GM23338 (cell line): ENCODE measurements at regions not wholly inside any gene's neighbourhood (a gene's known extent, or its start where the extent isn't known, plus 50 kb on each side); places are given as distances from the start of the nearest gene placed in this dataset.

Source experiments
- ATAC-seq: fragments of 200-7000 bp; cut with Tn5 transposase; 3 replicates; pipeline ENCODE4 v1.9.1; 2020
- DNase-seq: peaks from one replicate; pipeline ENCODE4 v3.0.0-alpha.2; 2015; ENCODE audit warnings: low spot score
- H2AFZ ChIP-seq: fragments of 200-600 bp; sonication (generic); 2 replicates; pipeline ENCODE4 v1.8.0; 2016; ENCODE audit warnings: antibody characterized with exemption, mild to moderate bottlenecking, moderate library complexity
- H3F3A ChIP-seq: fragments of 200-600 bp; sonication (generic); replicated peaks from 2 replicates; pipeline ENCODE4 v1.8.0; 2017; ENCODE audit warnings: antibody characterized with exemption, mixed run types, low read depth
- H3K27ac ChIP-seq: fragments of 200-600 bp; sonication (generic); 2 replicates; pipeline ENCODE4 v1.6.1; 2016; ENCODE audit warnings: low read depth
- H3K27me3 ChIP-seq: fragments of 200-600 bp; sonication (generic); 2 replicates; pipeline ENCODE4 v1.8.0; 2016; ENCODE audit warnings: mild to moderate bottlenecking, mixed run types, moderate library complexity; ENCODE audit not compliant: insufficient read depth
- H3K36me3 ChIP-seq: fragments of 200-600 bp; sonication (generic); 2 replicates; pipeline ENCODE4 v1.8.0; 2016; ENCODE audit warnings: mild to moderate bottlenecking; ENCODE audit not compliant: insufficient read depth
- H3K4me1 ChIP-seq: fragments of 200-600 bp; sonication (generic); 2 replicates; pipeline ENCODE4 v1.8.0; 2016; ENCODE audit warnings: mild to moderate bottlenecking, moderate library complexity; ENCODE audit not compliant: insufficient read depth
- H3K4me2 ChIP-seq: fragments of 200-600 bp; sonication (generic); 2 replicates; pipeline ENCODE4 v1.7.1; 2017; ENCODE audit warnings: mixed run types
- H3K4me3 ChIP-seq: fragments of 200-600 bp; sonication (generic); 2 replicates; pipeline ENCODE4 v1.6.1; 2016; ENCODE audit warnings: mixed run types
- H3K79me2 ChIP-seq: fragments of 200-600 bp; sonication (generic); replicated peaks from 2 replicates; pipeline ENCODE4 v1.8.0; 2017; ENCODE audit warnings: mild to moderate bottlenecking; ENCODE audit not compliant: insufficient read depth
- H3K9me2 ChIP-seq: fragments of 200-600 bp; sonication (generic); 2 replicates; pipeline ENCODE4 v1.8.0; 2017; ENCODE audit not compliant: insufficient read depth
- H4K20me1 ChIP-seq: fragments of 200-600 bp; sonication (generic); replicated peaks from 2 replicates; pipeline ENCODE4 v1.8.0; 2017; ENCODE audit warnings: mild to moderate bottlenecking; ENCODE audit not compliant: insufficient read depth
- H3K27ac Mint-ChIP-seq: 2 replicates; pipeline ENCODE4 v1.8.0; 2020; ENCODE audit warnings: inconsistent platforms, mild to moderate bottlenecking, moderate library complexity, mixed read lengths
- H3K27me3 Mint-ChIP-seq: 3 replicates; pipeline ENCODE4 v1.8.0; 2022; ENCODE audit warnings: low read depth, mild to moderate bottlenecking, moderate library complexity, mixed read lengths, inconsistent platforms; ENCODE audit not compliant: insufficient read depth, poor library complexity
- H3K36me3 Mint-ChIP-seq: 3 replicates; pipeline ENCODE4 v1.8.0; 2021; ENCODE audit warnings: low read depth, mild to moderate bottlenecking, inconsistent platforms, moderate library complexity, mixed read lengths
- H3K4me1 Mint-ChIP-seq: 3 replicates; pipeline ENCODE4 v1.8.0; 2020; ENCODE audit warnings: mild to moderate bottlenecking, inconsistent platforms, mixed read lengths
- H3K4me3 Mint-ChIP-seq: 3 replicates; pipeline ENCODE4 v1.8.0; 2021; ENCODE audit warnings: moderate library complexity, mild to moderate bottlenecking, inconsistent platforms, mixed read lengths
- H3K9me3 Mint-ChIP-seq: 3 replicates; pipeline ENCODE4 v1.8.0; 2020; ENCODE audit warnings: moderate library complexity, mild to moderate bottlenecking, inconsistent platforms, mixed read lengths
- CREB1 ChIP-seq: fragments of 250-450 bp; sonication (Bioruptor Pico); IDR thresholded peaks from 2 replicates; pipeline ENCODE4 v1.5.0; 2020; ENCODE audit warnings: low read depth, mild to moderate bottlenecking, moderate library complexity
- CTCF ChIP-seq, 2 experiments: fragments of 200-600 bp in 1 of 2; sonication (generic) in 1 of 2; conservative IDR thresholded peaks; 2 replicates each; pipeline versions ENCODE4 v1.5.1 to v1.6.1; 2016 to 2017; ENCODE audit warnings: antibody characterized with exemption in 2 of 2, low read depth in 2 of 2, mild to moderate bottlenecking in 2 of 2, moderate library complexity in 1 of 2
- EZH2 ChIP-seq: fragments of 200-600 bp; sonication (generic); IDR thresholded peaks from one replicate; pipeline ENCODE4 v1.8.0; 2017; ENCODE audit warnings: antibody characterized with exemption, mild to moderate bottlenecking, low read depth; ENCODE audit not compliant: unreplicated experiment
- EZH2phosphoT487 ChIP-seq: fragments of 200-600 bp; sonication (generic); IDR thresholded peaks from one replicate; pipeline ENCODE4 v1.8.1; 2018; ENCODE audit warnings: antibody characterized with exemption; ENCODE audit not compliant: unreplicated experiment
- JUNB ChIP-seq: IDR thresholded peaks from one replicate; pipeline ENCODE4 v1.6.1; 2016; ENCODE audit warnings: antibody characterized with exemption; ENCODE audit not compliant: unreplicated experiment
- NANOG ChIP-seq: IDR thresholded peaks from 2 replicates; pipeline ENCODE4 v1.6.1; 2016; ENCODE audit warnings: antibody characterized with exemption, borderline replicate concordance
- POLR2AphosphoS5 ChIP-seq: IDR thresholded peaks from 2 replicates; pipeline ENCODE4 v1.6.1; 2016; ENCODE audit warnings: antibody characterized with exemption, low read depth
- REST ChIP-seq: IDR thresholded peaks from one replicate; pipeline ENCODE4 v1.6.1; 2018; ENCODE audit warnings: antibody characterized with exemption; ENCODE audit not compliant: unreplicated experiment
- STAT1 ChIP-seq: IDR thresholded peaks from one replicate; pipeline ENCODE4 v1.6.1; 2016; ENCODE audit warnings: antibody characterized with exemption; ENCODE audit not compliant: unreplicated experiment
- ZNF114 ChIP-seq: fragments of 250-450 bp; sonication (Bioruptor Pico); IDR thresholded peaks from 2 replicates; pipeline ENCODE4 v1.5.0; 2020; ENCODE audit warnings: mild to moderate bottlenecking, moderate library complexity
- ZNF331 ChIP-seq: fragments of 250-450 bp; sonication (Bioruptor Pico); IDR thresholded peaks from 2 replicates; pipeline ENCODE4 v1.5.0; 2020; ENCODE audit warnings: low read depth, mild to moderate bottlenecking, moderate library complexity
- TF ChIP-seq, protein P1 (sequence below): IDR thresholded peaks from 2 replicates; pipeline ENCODE4 v1.6.1; 2016; ENCODE audit warnings: antibody characterized with exemption

- TF ChIP-seq REST (no peak), ZNF331 (CRISPR knock-in tag) (no peak), STAT1 (no peak), CTCF (conservative IDR thresholded peaks at IDR 0.05; ENCODE audit: low read depth in 2 of 2) (no peak), ZNF114 (CRISPR knock-in tag) (no peak), JUNB (no peak), CREB1 (no peak)
Observed at GRCh38 chr22:26957176-26957575, 299.8 kb downstream of the MIAT start (continued).

GRCh38 chr22:26957897-26958296 lies 300.5 kb downstream of the MIAT start:
- Histone ChIP-seq H3K4me2 (no peak overlapping the region), H3K27ac (no peak overlapping the region), H3K9me2 (0 out of 2 replicates have a peak, but pooled peaks cover under 1% of the 10 kb centered on the region), H3F3A (peaks cover 9% of the 10 kb centered on the region), H3K4me3 (no peak overlapping the region), H3K79me2 (no peaks in the 10 kb centered on the region), H4K20me1 (no peaks in the 10 kb centered on the region), H3K4me1 (peaks cover 50% of the 10 kb centered on the region), H2AFZ (no peak overlapping the region), H3K36me3 (no peaks in the 10 kb centered on the region), H3K27me3 (peaks cover 20% of the 10 kb centered on the region)
- H3K27ac Mint-ChIP-seq = no peak overlapping the region
- ATAC-seq = no peak
- H3K36me3 Mint-ChIP-seq = no peaks in the 10 kb centered on the region
- peaks cover 20% of the 10 kb centered on the region for H3K27me3 Mint-ChIP-seq
- no peak overlapping the region for H3K4me3 Mint-ChIP-seq
- H3K4me1 Mint-ChIP-seq = peaks cover 53% of the 10 kb centered on the region
- DNase-seq = no peak
- no peaks in the 10 kb centered on the region for H3K9me3 Mint-ChIP-seq
- no peak for TF ChIP-seq CREB1
- TF ChIP-seq ZNF114 (CRISPR knock-in tag) = no peak
- TF ChIP-seq POLR2AphosphoS5 = no peak
- TF ChIP-seq, protein P1, sequence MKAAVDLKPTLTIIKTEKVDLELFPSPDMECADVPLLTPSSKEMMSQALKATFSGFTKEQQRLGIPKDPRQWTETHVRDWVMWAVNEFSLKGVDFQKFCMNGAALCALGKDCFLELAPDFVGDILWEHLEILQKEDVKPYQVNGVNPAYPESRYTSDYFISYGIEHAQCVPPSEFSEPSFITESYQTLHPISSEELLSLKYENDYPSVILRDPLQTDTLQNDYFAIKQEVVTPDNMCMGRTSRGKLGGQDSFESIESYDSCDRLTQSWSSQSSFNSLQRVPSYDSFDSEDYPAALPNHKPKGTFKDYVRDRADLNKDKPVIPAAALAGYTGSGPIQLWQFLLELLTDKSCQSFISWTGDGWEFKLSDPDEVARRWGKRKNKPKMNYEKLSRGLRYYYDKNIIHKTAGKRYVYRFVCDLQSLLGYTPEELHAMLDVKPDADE = no peak
- no peak for TF ChIP-seq REST
- TF ChIP-seq ZNF331 (CRISPR knock-in tag) = no peak
- TF ChIP-seq STAT1 = no peak
- TF ChIP-seq NANOG = no peak
- TF ChIP-seq EZH2 = no peak
- no peak for TF ChIP-seq EZH2phosphoT487
- no peak for TF ChIP-seq JUNB
